ENCODE measurements at regions not wholly inside any gene's neighbourhood (a gene's known extent, or its start where the extent isn't known, plus 50 kb on each side); places are given as distances from the start of the nearest gene placed in this dataset.

DNA sequence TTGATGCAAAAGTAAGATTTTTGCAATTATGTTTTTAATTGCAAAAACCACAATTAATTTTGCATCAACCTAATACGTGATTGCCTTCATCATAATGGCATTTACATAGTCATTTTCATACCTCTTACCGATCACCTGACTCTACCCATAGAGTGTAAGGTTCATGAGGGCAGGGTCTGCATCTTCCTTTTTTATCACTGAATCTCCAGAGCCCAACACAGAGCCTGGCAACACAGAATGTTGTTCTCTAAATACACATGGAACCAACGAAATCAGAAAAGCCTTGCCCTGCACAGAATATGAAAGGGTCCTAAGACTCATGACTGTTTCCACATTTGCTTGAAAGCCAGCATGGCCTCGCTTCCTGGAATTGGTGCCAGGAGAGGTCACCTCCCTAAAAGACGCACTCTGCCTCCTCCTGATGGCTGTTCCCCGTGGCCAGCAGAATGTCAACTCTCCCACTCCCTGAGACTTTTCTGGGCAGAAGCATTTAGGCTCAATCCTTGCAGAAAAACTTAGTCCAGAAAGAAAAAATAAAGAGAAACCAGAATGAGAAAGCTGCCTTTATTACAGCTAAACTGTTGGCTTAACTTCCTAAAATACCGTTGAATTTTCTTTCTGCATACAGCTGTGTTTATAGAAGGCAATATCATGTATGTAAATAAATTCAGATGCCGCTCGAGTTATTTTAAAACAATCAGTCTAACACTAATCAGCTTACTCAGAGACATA, 327.8 kb upstream of the MAF start:
- intact Hi-C loops (cut with micrococcal nuclease), result no loop called here

DNA sequence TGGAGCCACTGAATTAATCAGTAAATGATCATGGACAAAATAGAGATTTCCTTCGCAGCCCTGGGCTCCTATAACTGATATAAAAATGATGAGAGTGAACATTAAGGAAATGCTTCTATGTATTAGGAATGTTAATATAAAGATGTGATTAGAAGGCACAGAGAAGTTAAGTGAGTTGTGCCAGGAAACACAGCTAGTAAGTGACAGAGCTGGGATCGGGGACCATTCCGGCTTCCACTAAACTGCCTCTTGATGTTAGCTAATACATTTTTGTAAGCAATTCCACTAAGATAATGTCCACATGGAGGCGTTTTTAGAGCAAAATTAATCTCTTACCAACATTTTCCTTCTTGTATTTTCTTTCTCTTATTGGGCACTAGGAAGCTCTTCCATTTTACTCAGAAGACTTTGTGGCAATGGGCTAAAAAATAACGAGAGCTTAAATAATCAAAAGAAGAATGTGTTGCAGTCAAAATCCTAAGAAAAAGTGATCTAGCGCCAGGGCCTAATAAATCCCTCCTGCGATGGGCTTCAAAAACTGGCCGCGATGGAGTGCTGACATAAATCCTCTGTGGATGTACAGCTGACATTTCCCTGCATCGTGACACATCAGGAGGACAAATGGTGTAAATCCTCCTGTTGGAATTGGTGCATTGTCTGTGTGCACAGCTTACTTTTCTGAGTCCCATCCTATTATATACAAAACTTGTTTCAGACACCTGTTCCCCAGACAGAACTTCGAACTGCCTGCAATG, 326.1 kb upstream of the MAF start:
- Mint-ChIP-seq H3K4me3 (no peak overlapping the region), H3K27me3 (peaks cover 3% of the 10 kb centered on the region), H3K4me1 (no peaks in the 10 kb centered on the region), H3K9me3 (ENCODE audit: insufficient read depth) (no peaks in the 10 kb centered on the region), H3K27ac (no peak overlapping the region)
- Histone ChIP-seq H3K36me3 (replicated peaks in 1 of 2; ENCODE audit: control extremely low read depth in 1 of 2, control insufficient read depth in 1 of 2, extremely low read depth in 1 of 2, insufficient read depth in 2 of 2, low read length in 1 of 2) (no peaks in the 10 kb centered on the region), H3K4me3 (ENCODE audit: control extremely low read depth in 1 of 5, extremely low read depth in 1 of 5, insufficient read depth in 1 of 5, low read depth in 2 of 5, low read length in 4 of 5) (no peak overlapping the region), H3K9ac (ENCODE audit: low read length) (no peak overlapping the region), H3K4me2 (replicated peaks; ENCODE audit: low read depth, low read length, poor library complexity, severe bottlenecking) (no peak overlapping the region), H2AFZ (ENCODE audit: insufficient read depth, low read depth, low read length, poor library complexity, severe bottlenecking) (no peak overlapping the region), H4K20me1 (ENCODE audit: control insufficient read depth, insufficient read depth, low read length, poor library complexity, severe bottlenecking) (no peaks in the 10 kb centered on the region), H3K79me2 (ENCODE audit: control insufficient read depth, insufficient read depth, low read length) (no peaks in the 10 kb centered on the region), H3K9me3 (ENCODE audit: control extremely low read depth in 1 of 3, control insufficient read depth in 2 of 3, insufficient read depth in 1 of 3, low read length in 2 of 3) (no peaks in the 10 kb centered on the region), H3K4me1 (ENCODE audit: control insufficient read depth in 2 of 2, insufficient read depth in 2 of 2, low read length in 2 of 2) (no peaks in the 10 kb centered on the region), H3K27ac (ENCODE audit: low read length in 2 of 2) (no peak overlapping the region), H3K27me3 (replicated peaks in 1 of 4; ENCODE audit: control extremely low read depth in 1 of 4, control insufficient read depth in 3 of 4, insufficient read depth in 4 of 4, low read length in 3 of 4) (no peaks in the 10 kb centered on the region)
- CTCF ChIA-PET, result no interaction called here
- ATAC-seq (ENCODE audit: low read depth), result no peak
- whole genome bisulfite sequencing (ENCODE audit: insufficient coverage), result 100% methylated on average over 8 of the region's 11 CpGs
- TF ChIP-seq, protein P1, sequence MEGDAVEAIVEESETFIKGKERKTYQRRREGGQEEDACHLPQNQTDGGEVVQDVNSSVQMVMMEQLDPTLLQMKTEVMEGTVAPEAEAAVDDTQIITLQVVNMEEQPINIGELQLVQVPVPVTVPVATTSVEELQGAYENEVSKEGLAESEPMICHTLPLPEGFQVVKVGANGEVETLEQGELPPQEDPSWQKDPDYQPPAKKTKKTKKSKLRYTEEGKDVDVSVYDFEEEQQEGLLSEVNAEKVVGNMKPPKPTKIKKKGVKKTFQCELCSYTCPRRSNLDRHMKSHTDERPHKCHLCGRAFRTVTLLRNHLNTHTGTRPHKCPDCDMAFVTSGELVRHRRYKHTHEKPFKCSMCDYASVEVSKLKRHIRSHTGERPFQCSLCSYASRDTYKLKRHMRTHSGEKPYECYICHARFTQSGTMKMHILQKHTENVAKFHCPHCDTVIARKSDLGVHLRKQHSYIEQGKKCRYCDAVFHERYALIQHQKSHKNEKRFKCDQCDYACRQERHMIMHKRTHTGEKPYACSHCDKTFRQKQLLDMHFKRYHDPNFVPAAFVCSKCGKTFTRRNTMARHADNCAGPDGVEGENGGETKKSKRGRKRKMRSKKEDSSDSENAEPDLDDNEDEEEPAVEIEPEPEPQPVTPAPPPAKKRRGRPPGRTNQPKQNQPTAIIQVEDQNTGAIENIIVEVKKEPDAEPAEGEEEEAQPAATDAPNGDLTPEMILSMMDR (IDR thresholded peaks at IDR 0.05), result no peak
- TF ChIP-seq EZH2 (IDR thresholded peaks at IDR 0.05; ENCODE audit: borderline replicate concordance, insufficient read depth, low read depth, low read length, poor library complexity, severe bottlenecking), result no peak
- POLR2A ChIA-PET, result no interaction called here
- no peak for DNase-seq
- intact Hi-C loops (cut with micrococcal nuclease), result no loop called here

More for the DNA sequence above, 327.8 kb upstream of the MAF start:
- no peak overlapping the region for H3K9ac ChIP-seq (ENCODE audit: low read length)
- no peaks in the 10 kb centered on the region for H3K4me1 Mint-ChIP-seq
- no peak for ATAC-seq (ENCODE audit: low read depth)
- H3K4me1 ChIP-seq (ENCODE audit: control insufficient read depth in 2 of 2, insufficient read depth in 2 of 2, low read length in 2 of 2), result no peaks in the 10 kb centered on the region
- no peak for TF ChIP-seq EZH2 (IDR thresholded peaks at IDR 0.05; ENCODE audit: borderline replicate concordance, insufficient read depth, low read depth, low read length, poor library complexity, severe bottlenecking)
- TF ChIP-seq, protein P1 (IDR thresholded peaks at IDR 0.05), result no peak
- no peak for DNase-seq
- H2AFZ ChIP-seq (ENCODE audit: insufficient read depth, low read depth, low read length, poor library complexity, severe bottlenecking), result no peak overlapping the region
- no peaks in the 10 kb centered on the region for H3K9me3 ChIP-seq (ENCODE audit: control extremely low read depth in 1 of 3, control insufficient read depth in 2 of 3, insufficient read depth in 1 of 3, low read length in 2 of 3)
- H3K27me3 Mint-ChIP-seq, result peaks cover 3% of the 10 kb centered on the region
- no peak overlapping the region for H3K4me3 Mint-ChIP-seq
- no peaks in the 10 kb centered on the region for H3K27me3 ChIP-seq (replicated peaks in 1 of 4; ENCODE audit: control extremely low read depth in 1 of 4, control insufficient read depth in 3 of 4, insufficient read depth in 4 of 4, low read length in 3 of 4)
- CTCF ChIA-PET, result no interaction called here
- POLR2A ChIA-PET, result no interaction called here
- no peaks in the 10 kb centered on the region for H4K20me1 ChIP-seq (ENCODE audit: control insufficient read depth, insufficient read depth, low read length, poor library complexity, severe bottlenecking)
- no peak overlapping the region for H3K27ac ChIP-seq (ENCODE audit: low read length in 2 of 2)
- H3K9me3 Mint-ChIP-seq (ENCODE audit: insufficient read depth), result no peaks in the 10 kb centered on the region
- no peak overlapping the region for H3K4me2 ChIP-seq (replicated peaks; ENCODE audit: low read depth, low read length, poor library complexity, severe bottlenecking)
- H3K27ac Mint-ChIP-seq, result no peak overlapping the region
- no peaks in the 10 kb centered on the region for H3K79me2 ChIP-seq (ENCODE audit: control insufficient read depth, insufficient read depth, low read length)
- H3K36me3 ChIP-seq (replicated peaks in 1 of 2; ENCODE audit: control extremely low read depth in 1 of 2, control insufficient read depth in 1 of 2, extremely low read depth in 1 of 2, insufficient read depth in 2 of 2, low read length in 1 of 2), result no peaks in the 10 kb centered on the region
- no peak overlapping the region for H3K4me3 ChIP-seq (ENCODE audit: control extremely low read depth in 1 of 5, extremely low read depth in 1 of 5, insufficient read depth in 1 of 5, low read depth in 2 of 5, low read length in 4 of 5)
- 80% methylated on average over 5 of the region's 9 CpGs for WGBS (ENCODE audit: insufficient coverage)
